UCSD-AML1 (cell line): ENCODE measurements at regions not wholly inside any gene's neighbourhood (a gene's known extent, or its start where the extent isn't known, plus 50 kb on each side); places are given as distances from the start of the nearest gene placed in this dataset.
"Not testable (repeated sequence)": the region's sequence is repeated elsewhere in the genome, so short reads cannot be mapped to it uniquely, and the experiment has no call there.

ENCODE experiments used
- DNase-seq: peaks from one replicate; lab custom pipeline; 2025; ENCODE audit not compliant: unreplicated experiment; lab: John Stamatoyannopoulos, UW

GRCh38 chr4:187389420-187389819 lies 606.2 kb upstream of the ZFP42 start:
- DNase-seq: no peak

GRCh38 chr4:187390646-187391045 lies 604.9 kb upstream of the ZFP42 start:
- DNase-seq: no peak

- DNase-seq: no peak
Observed at GRCh38 chr4:187393531-187394344, 601.8 kb upstream of the ZFP42 start.

- no peak for DNase-seq
Observed at GRCh38 chr4:187396106-187396505, 599.5 kb upstream of the ZFP42 start.

- not testable (repeated sequence) for DNase-seq
Observed at GRCh38 chr4:187408447-187408846, 587.1 kb upstream of the ZFP42 start.

- no peak for DNase-seq
Observed at GRCh38 chr4:187413564-187414358, 581.8 kb upstream of the ZFP42 start.

GRCh38 chr4:187414716-187415115 lies 580.9 kb upstream of the ZFP42 start:
- no peak for DNase-seq

- no peak for DNase-seq
Observed at GRCh38 chr4:187415231-187415630, 580.3 kb upstream of the ZFP42 start.

- no peak for DNase-seq
Observed at GRCh38 chr4:187416216-187416615, 579.4 kb upstream of the ZFP42 start.

GRCh38 chr4:187417721-187418120 lies 577.9 kb upstream of the ZFP42 start:
- DNase-seq: no peak

- DNase-seq: no peak
Observed at GRCh38 chr4:187422655-187423054, 572.9 kb upstream of the ZFP42 start.

GRCh38 chr4:187424636-187425035 lies 570.9 kb upstream of the ZFP42 start:
- no peak for DNase-seq

GRCh38 chr4:187426511-187426910 lies 569.1 kb upstream of the ZFP42 start:
- no peak for DNase-seq

GRCh38 chr4:187432310-187432709 lies 563.3 kb upstream of the ZFP42 start:
- DNase-seq: no peak

GRCh38 chr4:187433141-187433540 lies 562.4 kb upstream of the ZFP42 start:
- DNase-seq: no peak

- no peak for DNase-seq
Observed at GRCh38 chr4:187436251-187436650, 559.3 kb upstream of the ZFP42 start.

GRCh38 chr4:187444061-187444460 lies 551.5 kb upstream of the ZFP42 start:
- no peak for DNase-seq

- no peak for DNase-seq
Observed at GRCh38 chr4:187449702-187450101, 545.9 kb upstream of the ZFP42 start.

- no peak for DNase-seq
Observed at GRCh38 chr4:187451776-187452175, 543.8 kb upstream of the ZFP42 start.

GRCh38 chr4:187460016-187460415 lies 535.6 kb upstream of the ZFP42 start:
- DNase-seq: no peak

GRCh38 chr4:187464573-187464972 lies 531.0 kb upstream of the ZFP42 start:
- no peak for DNase-seq

GRCh38 chr4:187467224-187467623 lies 528.3 kb upstream of the ZFP42 start:
- DNase-seq: no peak
